IMR-90 (cell line): ENCODE measurements at regions not wholly inside any gene's neighbourhood (a gene's known extent, or its start where the extent isn't known, plus 50 kb on each side); places are given as distances from the start of the nearest gene placed in this dataset.

Experiments
- ATAC-seq: fragments of 200-7000 bp; cut with Tn5 transposase; 2 replicates; pipeline ENCODE4 v1.9.1; 2020; ENCODE audit warnings: low read depth, mild to moderate bottlenecking, moderate library complexity
- BruUV-seq: library from RNA; stranded (reverse); fragments of 400-500 nt; replicated peaks from 2 replicates; lab custom pipeline; 2021; lab: Mats Ljungman, UMichigan
- CTCF ChIA-PET: fragments of 300-600 bp; formaldehyde crosslinking; extraction: SDS; loops from one replicate; lab custom pipeline; 2021; ENCODE audit warnings: antibody characterized with exemption; lab: Yijun Ruan, JAX
- POLR2A ChIA-PET: fragments of 300-600 bp; sonication (Branson Sonifier 250); formaldehyde crosslinking; loops from one replicate; lab custom pipeline; 2022; ENCODE audit warnings: antibody characterized with exemption; ENCODE audit not compliant: unreplicated experiment; lab: Charles Lee
- DNase-seq: peaks from one replicate; pipeline ENCODE4 v3.0.0; 2013
- H2AFZ ChIP-seq: replicated peaks from 2 replicates; pipeline ENCODE3; 2013; ENCODE audit warnings: low read length, mild to moderate bottlenecking; ENCODE audit not compliant: poor library complexity
- H2AK5ac ChIP-seq: 2 replicates; pipeline ENCODE4 v1.6.1; 2013; ENCODE audit warnings: low read depth, low read length, inconsistent platforms
- H2AK9ac ChIP-seq: replicated peaks from 2 replicates; pipeline ENCODE3; 2013; ENCODE audit warnings: mild to moderate bottlenecking, low read depth, low read length, moderate library complexity; ENCODE audit not compliant: poor library complexity
- H2BK120ac ChIP-seq: 2 replicates; pipeline ENCODE4 v1.6.1; 2013; ENCODE audit warnings: low read depth, low read length, inconsistent platforms
- H2BK15ac ChIP-seq: 3 replicates; pipeline ENCODE4 v1.6.1; 2013; ENCODE audit warnings: low read depth, low read length, inconsistent platforms
- H2BK20ac ChIP-seq: 2 replicates; pipeline ENCODE4 v1.6.1; 2013; ENCODE audit warnings: low read depth, mild to moderate bottlenecking, inconsistent platforms, low read length, moderate library complexity
- H2BK5ac ChIP-seq: 2 replicates; pipeline ENCODE4 v1.6.1; 2013; ENCODE audit warnings: mild to moderate bottlenecking, low read depth, low read length, inconsistent platforms; ENCODE audit not compliant: poor library complexity, severe bottlenecking
- H3K14ac ChIP-seq: replicated peaks from 2 replicates; pipeline ENCODE4 v1.6.1; 2013; ENCODE audit warnings: low read depth, low read length, inconsistent platforms
- H3K18ac ChIP-seq: 2 replicates; pipeline ENCODE4 v1.6.1; 2013; ENCODE audit warnings: low read depth, low read length, control low read depth
- H3K23ac ChIP-seq: 2 replicates; pipeline ENCODE4 v1.6.1; 2013; ENCODE audit warnings: low read depth, low read length, inconsistent platforms
- H3K27ac ChIP-seq: 2 replicates; pipeline ENCODE4 v1.5.1; 2013; ENCODE audit warnings: mild to moderate bottlenecking, control low read depth, low read length; ENCODE audit not compliant: insufficient read depth
- H3K27me3 ChIP-seq: 2 replicates; pipeline ENCODE4 v1.6.1; 2013; ENCODE audit warnings: low read length; ENCODE audit not compliant: control insufficient read depth, insufficient read depth
- H3K36me3 ChIP-seq: 2 replicates; pipeline ENCODE4 v1.6.1; 2013; ENCODE audit warnings: low read length, mixed read lengths; ENCODE audit not compliant: control insufficient read depth, insufficient read depth
- H3K4ac ChIP-seq: 2 replicates; pipeline ENCODE4 v1.6.1; 2013; ENCODE audit warnings: low read depth, low read length, inconsistent platforms
- H3K4me1 ChIP-seq: 2 replicates; pipeline ENCODE4 v1.6.1; 2013; ENCODE audit warnings: low read length, mixed read lengths; ENCODE audit not compliant: control insufficient read depth, insufficient read depth
- H3K4me2 ChIP-seq: 2 replicates; pipeline ENCODE4 v1.6.1; 2013; ENCODE audit warnings: low read depth, mild to moderate bottlenecking, control low read depth, low read length, moderate library complexity
- H3K4me3 ChIP-seq: 2 replicates; pipeline ENCODE4 v1.5.1; 2013; ENCODE audit warnings: low read depth, mild to moderate bottlenecking, control low read depth, low read length, moderate library complexity; ENCODE audit not compliant: insufficient read depth
- H3K56ac ChIP-seq: 2 replicates; pipeline ENCODE4 v1.6.1; 2013; ENCODE audit warnings: low read length, inconsistent platforms; ENCODE audit not compliant: insufficient read depth; ENCODE audit errors: extremely low read depth
- H3K79me1 ChIP-seq, 2 experiments: 2 replicates each; pipeline ENCODE4 v1.6.1; 2013; ENCODE audit warnings: low read length in 2 of 2, inconsistent platforms in 1 of 2, low read depth in 1 of 2
- H3K9ac ChIP-seq: 2 replicates; pipeline ENCODE4 v1.6.1; 2013; ENCODE audit warnings: low read depth, low read length, control low read depth
- H3K9me1 ChIP-seq: 2 replicates; pipeline ENCODE4 v1.6.1; 2013; ENCODE audit warnings: low read length, inconsistent platforms; ENCODE audit not compliant: insufficient read depth
- H3K9me3 ChIP-seq: 2 replicates; pipeline ENCODE4 v1.6.1; 2013; ENCODE audit warnings: low read length; ENCODE audit not compliant: control insufficient read depth, insufficient read depth
- H4K20me1 ChIP-seq: 2 replicates; pipeline ENCODE4 v1.6.1; 2013; ENCODE audit warnings: low read length, inconsistent platforms; ENCODE audit not compliant: insufficient read depth
- H4K5ac ChIP-seq: 2 replicates; pipeline ENCODE4 v1.6.1; 2013; ENCODE audit warnings: mild to moderate bottlenecking, low read depth, low read length, control low read depth
- H4K8ac ChIP-seq, 2 experiments: 2 replicates each; pipeline ENCODE4 v1.6.1; 2013; ENCODE audit warnings: low read depth in 2 of 2, low read length in 2 of 2, control low read depth in 1 of 2, inconsistent platforms in 1 of 2
- H4K91ac ChIP-seq: 2 replicates; pipeline ENCODE4 v1.6.1; 2013; ENCODE audit warnings: low read depth, low read length, inconsistent platforms; ENCODE audit not compliant: insufficient read depth
- BHLHE40 ChIP-seq: fragments of 150-350 bp; IDR thresholded peaks from 2 replicates; pipeline ENCODE4 v1.6.1; 2016; ENCODE audit warnings: mild to moderate bottlenecking, low read depth, low read length
- CEBPB ChIP-seq: IDR thresholded peaks from 2 replicates; pipeline ENCODE4 v1.6.1; 2012; ENCODE audit warnings: low read depth, low read length, improper control_type of control experiment
- MAFK ChIP-seq: IDR thresholded peaks from 2 replicates; pipeline ENCODE4 v1.6.1; 2012; ENCODE audit warnings: low read depth, low read length, improper control_type of control experiment
- MXI1 ChIP-seq: IDR thresholded peaks from 2 replicates; pipeline ENCODE4 v1.6.1; 2012; ENCODE audit warnings: low read depth, mild to moderate bottlenecking, low read length, moderate library complexity, borderline replicate concordance
- SMC3 ChIP-seq: fragments of 150-350 bp; IDR thresholded peaks from 2 replicates; pipeline ENCODE4 v1.6.1; 2016; ENCODE audit warnings: low read depth, mild to moderate bottlenecking, antibody characterized with exemption, low read length, moderate library complexity
- whole genome bisulfite sequencing, 2 experiments: methylation state at CpG; one replicate each; pipeline versions ENCODE4 v1.1.5 to v1.1.7; 2013; ENCODE audit warnings: missing lambda C conversion rate in 2 of 2; ENCODE audit not compliant: insufficient read length in 1 of 2; ENCODE audit errors: extremely low coverage in 2 of 2; 5-methylcytosine and 5-hydroxymethylcytosine counted together
- dilution Hi-C: fragments of 300-500 bp; cut with HindIII; formaldehyde crosslinking; loops from one replicate; pipeline ENCODE4 v1.14.3; 2018; ENCODE audit warnings: low sequenced_read_pairs; ENCODE audit not compliant: unreplicated experiment
- in situ Hi-C: fragments of 300-500 bp; cut with MboI; formaldehyde crosslinking; loops from 3 replicates; pipeline ENCODE4 v1.14.3; 2019; ENCODE audit warnings: low sequenced_read_pairs, inconsistent platforms, mixed read lengths
- intact Hi-C: fragments of 100-400 bp; cut with micrococcal nuclease; formaldehyde crosslinking; loops from 2 replicates; pipeline ENCODE4 v1.10.0; 2022

- Histone ChIP-seq H3K4me2 (no peak overlapping the region), H3K14ac (no peak overlapping the region)
- CTCF ChIA-PET = no interaction called here
These were observed 413.2 kb downstream of the LMO7 start for GRCh38 chr13:76049376-76049746.

More at GRCh38 chr13:76049376-76049746, 413.2 kb downstream of the LMO7 start:
- H3K23ac ChIP-seq = no peak overlapping the region
- H4K20me1 ChIP-seq = no peaks in the 10 kb centered on the region
- H2BK15ac ChIP-seq = no peak overlapping the region
- no peaks in the 10 kb centered on the region for H3K4me1 ChIP-seq
- no peaks in the 10 kb centered on the region for H3K36me3 ChIP-seq
- no peak for DNase-seq
- H3K9ac ChIP-seq = no peak overlapping the region
- no peak overlapping the region for H4K8ac ChIP-seq
- H2AK9ac ChIP-seq = no peak overlapping the region
- POLR2A ChIA-PET = no interaction called here
- no peak overlapping the region for H3K4me3 ChIP-seq
- no peak overlapping the region for H3K4ac ChIP-seq
- no TSS peak for BruUV-seq
- no peaks in the 10 kb centered on the region for H3K79me1 ChIP-seq
- dilution Hi-C loops = no loop called here
- H3K9me3 ChIP-seq = no peaks in the 10 kb centered on the region
- no peak overlapping the region for H2BK5ac ChIP-seq
- no peaks in the 10 kb centered on the region for H3K27me3 ChIP-seq
- no peak overlapping the region for H2AFZ ChIP-seq
- H3K27ac ChIP-seq = no peak overlapping the region
- WGBS, 2 experiments = no CpG with 5 or more reads among the region's 1 CpG
- no peak overlapping the region for H3K18ac ChIP-seq
- no peak overlapping the region for H3K56ac ChIP-seq
- no peak for ATAC-seq
- H4K91ac ChIP-seq = no peak overlapping the region
- no peak overlapping the region for H2BK20ac ChIP-seq
- intact Hi-C loops = no loop called here
- no peak overlapping the region for H2BK120ac ChIP-seq
- H4K5ac ChIP-seq = no peak overlapping the region
- H3K9me1 ChIP-seq = no peaks in the 10 kb centered on the region
- in situ Hi-C loops = no loop called here
- TF ChIP-seq BHLHE40 = no peak
- TF ChIP-seq CEBPB = no peak
- no peak for TF ChIP-seq MAFK
- no peak for TF ChIP-seq MXI1
- TF ChIP-seq SMC3 = no peak
- no peak overlapping the region for H2AK5ac ChIP-seq
